Smooth muscle cell (in vitro differentiated cells): ENCODE measurements at regions not wholly inside any gene's neighbourhood (a gene's known extent, or its start where the extent isn't known, plus 50 kb on each side); places are given as distances from the start of the nearest gene placed in this dataset.

Experiments
- DNase-seq: peaks from one replicate; lab custom pipeline; 2025; ENCODE audit not compliant: unreplicated experiment; lab: John Stamatoyannopoulos, UW
- H2AFZ ChIP-seq: fragments of 200-600 bp; sonication (generic); 2 replicates; pipeline ENCODE4 v1.6.0; 2016; ENCODE audit warnings: antibody characterized with exemption, low read depth, mild to moderate bottlenecking
- H3F3A ChIP-seq: fragments of 200-600 bp; sonication (generic); 2 replicates; pipeline ENCODE4 v1.6.0; 2017; ENCODE audit warnings: antibody characterized with exemption, low read depth
- H3K27ac ChIP-seq: fragments of 200-600 bp; sonication (generic); 2 replicates; pipeline ENCODE4 v1.5.1; 2016; ENCODE audit warnings: low read depth, mild to moderate bottlenecking
- H3K27me3 ChIP-seq: fragments of 200-600 bp; sonication (generic); 2 replicates; pipeline ENCODE4 v1.6.1; 2016; ENCODE audit warnings: low read depth, mild to moderate bottlenecking
- H3K36me3 ChIP-seq: fragments of 200-600 bp; sonication (generic); 2 replicates; pipeline ENCODE4 v1.5.1; 2016; ENCODE audit warnings: low read depth
- H3K4me1 ChIP-seq: fragments of 200-600 bp; sonication (generic); 2 replicates; pipeline ENCODE4 v1.5.1; 2016; ENCODE audit warnings: low read depth
- H3K4me2 ChIP-seq: fragments of 200-600 bp; sonication (generic); 2 replicates; pipeline ENCODE4 v1.6.0; 2016; ENCODE audit warnings: mild to moderate bottlenecking
- H3K4me3 ChIP-seq: fragments of 200-600 bp; sonication (generic); 2 replicates; pipeline ENCODE4 v1.5.1; 2016; ENCODE audit warnings: mild to moderate bottlenecking
- H3K79me2 ChIP-seq: fragments of 200-600 bp; sonication (generic); 2 replicates; pipeline ENCODE4 v1.6.0; 2016; ENCODE audit warnings: low read depth, mild to moderate bottlenecking
- H3K9ac ChIP-seq: fragments of 200-600 bp; sonication (generic); 2 replicates; pipeline ENCODE4 v1.6.0; 2016; ENCODE audit warnings: low read depth
- H3K9me3 ChIP-seq: fragments of 200-600 bp; sonication (generic); replicated peaks from 2 replicates; pipeline ENCODE4 v1.5.1; 2016; ENCODE audit warnings: low read depth
- H4K20me1 ChIP-seq: fragments of 200-600 bp; sonication (generic); 2 replicates; pipeline ENCODE4 v1.6.0; 2016; ENCODE audit warnings: low read depth
- CTCF ChIP-seq: fragments of 200-600 bp; sonication (generic); IDR thresholded peaks from 2 replicates; pipeline ENCODE4 v1.5.1; 2017; ENCODE audit warnings: borderline replicate concordance, mild to moderate bottlenecking, antibody characterized with exemption; ENCODE audit not compliant: insufficient read depth, poor library complexity, severe bottlenecking
- WGBS: methylation state at CpG from one replicate; pipeline ENCODE4 v1.1.7; 2016; ENCODE audit warnings: low lambda C conversion rate; 5-methylcytosine and 5-hydroxymethylcytosine counted together

GRCh38 chr2:234673501-234673900 is 176.6 kb upstream of the ARL4C start:
- Histone ChIP-seq H3K4me3 (no peak overlapping the region), H3K4me1 (peaks cover 42% of the 10 kb centered on the region), H3K9me3 (no peaks in the 10 kb centered on the region), H2AFZ (no peak overlapping the region), H3K79me2 (no peaks in the 10 kb centered on the region), H3F3A (peaks cover under 1% of the 10 kb centered on the region), H4K20me1 (no peaks in the 10 kb centered on the region), H3K36me3 (no peaks in the 10 kb centered on the region), H3K27ac (no peak overlapping the region), H3K4me2 (no peak overlapping the region), H3K9ac (no peak overlapping the region), H3K27me3 (no peaks in the 10 kb centered on the region)
- no peak for TF ChIP-seq CTCF
- 100% methylated on average over 1 of the region's 1 CpG for WGBS
- no peak for DNase-seq

- H3K27me3 ChIP-seq: no peaks in the 10 kb centered on the region
- no peaks in the 10 kb centered on the region for H3F3A ChIP-seq
- H3K36me3 ChIP-seq: no peaks in the 10 kb centered on the region
- H3K4me2 ChIP-seq: no peak overlapping the region
- H2AFZ ChIP-seq: no peak overlapping the region
- no peaks in the 10 kb centered on the region for H3K9me3 ChIP-seq
- H4K20me1 ChIP-seq: no peaks in the 10 kb centered on the region
- no peak overlapping the region for H3K9ac ChIP-seq
- DNase-seq: no peak
- H3K4me1 ChIP-seq: peaks cover 42% of the 10 kb centered on the region
- H3K4me3 ChIP-seq: no peak overlapping the region
- WGBS: 84% methylated on average over 8 of the region's 8 CpGs
- H3K79me2 ChIP-seq: no peaks in the 10 kb centered on the region
- TF ChIP-seq CTCF: no peak
- no peak overlapping the region for H3K27ac ChIP-seq
Observed at GRCh38 chr2:234672498-234673150, 175.7 kb upstream of the ARL4C start.

GRCh38 chr2:234671716-234672115 is 174.8 kb upstream of the ARL4C start:
- H3K4me1 ChIP-seq: peaks cover 34% of the 10 kb centered on the region
- TF ChIP-seq CTCF: no peak
- peak overlapping the region; percentile 83 for H3K27ac ChIP-seq
- no peaks in the 10 kb centered on the region for H3K9me3 ChIP-seq
- no peak overlapping the region for H3K4me2 ChIP-seq
- no peak overlapping the region for H3K4me3 ChIP-seq
- no peaks in the 10 kb centered on the region for H4K20me1 ChIP-seq
- H3K36me3 ChIP-seq: no peaks in the 10 kb centered on the region
- WGBS: 67% methylated on average over 3 of the region's 3 CpGs
- H3F3A ChIP-seq: no peaks in the 10 kb centered on the region
- no peaks in the 10 kb centered on the region for H3K79me2 ChIP-seq
- H2AFZ ChIP-seq: no peak overlapping the region
- no peaks in the 10 kb centered on the region for H3K27me3 ChIP-seq
- DNase-seq: no peak
- H3K9ac ChIP-seq: no peak overlapping the region

GRCh38 chr2:234671231-234671630 is 174.3 kb upstream of the ARL4C start:
- no peaks in the 10 kb centered on the region for H3K27me3 ChIP-seq
- H3K79me2 ChIP-seq: no peaks in the 10 kb centered on the region
- DNase-seq: no peak
- 89% methylated on average over 3 of the region's 3 CpGs for WGBS
- no peak overlapping the region for H3K4me2 ChIP-seq
- no peak overlapping the region for H3K9ac ChIP-seq
- peaks cover 34% of the 10 kb centered on the region for H3K4me1 ChIP-seq
- no peaks in the 10 kb centered on the region for H3F3A ChIP-seq
- peak overlapping the region; percentile 83 for H3K27ac ChIP-seq
- H3K9me3 ChIP-seq: no peaks in the 10 kb centered on the region
- H3K4me3 ChIP-seq: no peak overlapping the region
- no peaks in the 10 kb centered on the region for H3K36me3 ChIP-seq
- H4K20me1 ChIP-seq: no peaks in the 10 kb centered on the region
- H2AFZ ChIP-seq: no peak overlapping the region
- no peak for TF ChIP-seq CTCF
